GM18907 (cell line): ENCODE measurements at regions not wholly inside any gene's neighbourhood (a gene's known extent, or its start where the extent isn't known, plus 50 kb on each side); places are given as distances from the start of the nearest gene placed in this dataset.
"Not testable (repeated sequence)": the region's sequence is repeated elsewhere in the genome, so short reads cannot be mapped to it uniquely, and the experiment has no call there.

ENCODE experiments used
- ATAC-seq: cut with Tn5 transposase; IDR thresholded peaks from one replicate; pipeline ENCODE4 v1.9.1; 2021; ENCODE audit warnings: mild to moderate bottlenecking, moderate library complexity; ENCODE audit not compliant: unreplicated experiment

DNA sequence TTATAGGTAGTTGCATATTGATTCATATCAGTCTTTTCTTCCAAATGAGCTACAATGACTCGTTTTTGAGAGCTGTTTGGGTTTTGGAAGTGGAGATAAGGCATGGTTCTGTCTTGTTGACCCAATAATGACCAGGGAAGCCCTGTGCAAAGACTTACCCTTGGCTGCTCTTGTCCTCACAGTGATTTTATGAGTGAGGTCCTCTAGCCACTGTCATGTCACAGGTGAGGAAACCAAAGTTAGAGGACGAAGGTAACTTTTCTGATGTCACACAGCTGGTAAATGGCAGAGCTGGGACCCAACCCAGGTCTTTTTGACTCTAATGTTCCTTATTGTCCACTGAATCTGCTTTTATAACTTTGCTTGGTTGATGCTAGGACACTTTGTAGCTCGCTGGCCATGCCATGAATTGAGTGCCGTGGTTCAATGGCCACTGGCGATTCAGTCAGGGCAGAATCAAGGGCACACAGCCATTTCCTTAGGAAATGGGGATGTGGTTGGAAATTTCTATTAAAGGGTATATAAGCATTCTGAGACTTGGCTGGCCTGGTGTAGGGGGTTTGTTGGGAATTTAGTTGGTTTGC lies 249.1 kb downstream of the GOLGA6L6 start:
- not testable (repeated sequence) for ATAC-seq

GRCh38 chr15:20291616-20292015 lies 250.0 kb downstream of the GOLGA6L6 start:
- not testable (repeated sequence) for ATAC-seq

- ATAC-seq = not testable (repeated sequence)
These were observed 251.0 kb downstream of the GOLGA6L6 start for GRCh38 chr15:20290606-20291005.

DNA sequence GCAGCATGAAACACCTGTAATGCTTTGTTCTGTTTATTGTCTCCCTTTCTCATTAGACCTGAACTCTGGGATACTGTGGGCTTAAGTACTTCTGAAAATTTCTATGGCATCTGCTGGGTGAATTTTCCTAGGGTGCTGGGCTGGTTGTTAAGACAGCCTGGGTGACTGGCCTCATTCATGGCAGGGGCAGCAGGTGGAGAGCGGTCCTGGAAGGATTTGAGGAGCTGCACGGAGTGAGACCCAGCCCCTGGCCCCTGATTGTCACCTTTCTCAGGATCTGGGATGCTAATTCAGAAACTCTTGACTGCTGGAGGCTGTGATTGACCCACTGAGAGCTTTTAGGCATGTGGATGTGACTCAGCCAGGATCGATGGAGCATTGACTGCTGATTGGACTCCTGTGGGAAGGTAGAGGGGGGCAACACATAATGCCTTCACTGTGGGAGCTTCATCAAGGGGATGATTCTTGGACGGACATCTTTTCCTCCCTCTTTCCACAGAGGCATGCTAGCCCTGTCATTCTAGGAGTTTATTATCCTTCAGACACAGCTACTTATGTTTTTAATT lies 252.0 kb downstream of the GOLGA6L6 start:
- not testable (repeated sequence) for ATAC-seq

- ATAC-seq = not testable (repeated sequence)
These were observed 252.6 kb downstream of the GOLGA6L6 start for GRCh38 chr15:20288800-20289537.

- not testable (repeated sequence) for ATAC-seq
These were observed 255.0 kb downstream of the GOLGA6L6 start for GRCh38 chr15:20286559-20286958.

GRCh38 chr15:20285696-20286300 lies 255.8 kb downstream of the GOLGA6L6 start:
- ATAC-seq = not testable (repeated sequence)

DNA sequence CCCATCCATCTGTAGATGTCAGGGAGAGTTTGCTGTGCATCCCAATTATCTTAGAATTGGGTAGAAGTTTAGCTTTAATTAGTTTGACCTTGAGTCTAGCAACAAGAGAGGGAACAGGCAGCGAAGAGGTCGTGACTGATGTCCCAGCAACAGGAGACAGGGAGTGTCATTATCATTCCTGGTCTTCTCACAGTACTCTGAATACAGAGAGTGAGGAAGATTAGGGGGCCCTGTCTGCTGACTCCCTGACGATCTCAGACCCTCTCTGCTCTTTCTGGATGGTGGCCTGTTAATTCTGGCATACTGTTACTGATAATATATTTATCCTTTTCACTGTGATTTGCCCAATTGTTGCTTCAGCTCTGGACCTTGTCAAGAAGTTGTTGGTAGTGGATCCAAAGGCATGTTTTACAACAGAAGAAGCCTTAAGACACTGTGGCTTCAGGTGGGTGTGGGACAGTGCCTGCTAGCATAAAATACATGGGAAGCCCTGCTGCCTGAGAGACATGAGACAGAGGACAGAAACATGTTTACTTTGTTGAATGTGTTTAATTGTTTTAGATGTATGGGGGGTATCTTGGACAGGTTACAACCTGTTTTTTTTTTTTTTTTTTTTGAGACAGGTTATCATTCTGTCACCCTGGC lies 256.6 kb downstream of the GOLGA6L6 start:
- not testable (repeated sequence) for ATAC-seq

- not testable (repeated sequence) for ATAC-seq
These were observed 257.9 kb downstream of the GOLGA6L6 start for GRCh38 chr15:20283651-20284050.

- not testable (repeated sequence) for ATAC-seq
These were observed 259.1 kb downstream of the GOLGA6L6 start for GRCh38 chr15:20282491-20282943.

DNA sequence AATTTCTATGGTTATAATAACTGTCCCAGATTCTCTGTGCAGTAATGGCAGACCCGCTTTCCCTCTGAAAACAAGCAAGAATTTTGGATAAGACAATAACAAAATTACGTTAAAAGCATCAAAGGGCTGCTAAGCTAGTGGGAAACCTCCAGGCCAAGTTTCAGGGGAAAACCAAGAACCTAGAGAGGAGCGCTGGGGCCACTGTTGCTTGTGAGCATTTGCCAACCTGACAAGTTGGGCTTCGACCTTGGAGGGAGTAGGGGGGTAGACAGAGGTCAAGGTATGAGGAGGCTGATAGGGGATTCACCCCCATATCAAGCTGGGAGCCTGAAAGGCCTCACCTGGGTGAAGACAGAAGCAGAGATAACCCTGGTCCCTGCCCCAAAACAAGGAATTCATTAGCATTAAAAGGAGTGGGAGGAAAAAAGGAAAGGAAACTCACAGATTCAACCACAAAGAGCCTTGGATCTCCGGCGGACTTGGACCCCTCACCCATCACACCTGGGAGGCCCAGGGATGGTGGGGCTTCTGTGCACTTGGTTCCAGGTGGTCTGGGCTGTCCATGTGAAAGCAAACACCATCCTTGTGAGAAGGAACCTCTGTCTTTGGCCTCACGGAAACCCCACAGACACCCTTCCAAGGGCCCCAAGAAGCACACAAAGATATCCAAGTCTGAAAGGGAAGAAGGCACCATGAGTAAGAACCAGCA lies 259.9 kb downstream of the GOLGA6L6 start:
- ATAC-seq = not testable (repeated sequence)

DNA sequence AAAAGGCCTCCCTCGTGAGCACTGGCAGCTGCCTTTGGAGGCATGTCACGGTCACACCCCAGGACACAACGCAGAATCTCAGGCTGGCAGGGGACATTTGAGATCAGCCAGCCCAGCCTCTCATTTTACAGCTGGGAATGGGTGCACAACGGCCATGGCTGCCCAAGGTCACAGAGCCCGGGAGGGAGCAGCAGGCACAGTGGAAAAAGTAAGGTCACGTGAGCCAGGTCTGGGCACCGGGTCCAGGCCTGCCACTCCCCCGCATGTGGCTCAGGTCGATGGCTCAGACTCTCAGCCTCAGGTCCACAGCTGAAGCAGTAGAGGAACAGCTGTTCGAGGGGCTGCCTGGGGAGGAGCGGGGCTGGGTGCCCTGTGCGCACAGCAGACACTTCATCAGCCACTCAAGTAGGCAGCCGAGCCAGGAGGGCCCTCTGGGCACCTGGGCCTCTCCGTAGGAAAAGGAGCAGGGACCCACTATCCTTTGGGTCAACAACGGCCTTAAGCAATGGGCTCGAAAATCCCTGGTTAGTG lies 260.6 kb downstream of the GOLGA6L6 start:
- ATAC-seq = no peak

DNA sequence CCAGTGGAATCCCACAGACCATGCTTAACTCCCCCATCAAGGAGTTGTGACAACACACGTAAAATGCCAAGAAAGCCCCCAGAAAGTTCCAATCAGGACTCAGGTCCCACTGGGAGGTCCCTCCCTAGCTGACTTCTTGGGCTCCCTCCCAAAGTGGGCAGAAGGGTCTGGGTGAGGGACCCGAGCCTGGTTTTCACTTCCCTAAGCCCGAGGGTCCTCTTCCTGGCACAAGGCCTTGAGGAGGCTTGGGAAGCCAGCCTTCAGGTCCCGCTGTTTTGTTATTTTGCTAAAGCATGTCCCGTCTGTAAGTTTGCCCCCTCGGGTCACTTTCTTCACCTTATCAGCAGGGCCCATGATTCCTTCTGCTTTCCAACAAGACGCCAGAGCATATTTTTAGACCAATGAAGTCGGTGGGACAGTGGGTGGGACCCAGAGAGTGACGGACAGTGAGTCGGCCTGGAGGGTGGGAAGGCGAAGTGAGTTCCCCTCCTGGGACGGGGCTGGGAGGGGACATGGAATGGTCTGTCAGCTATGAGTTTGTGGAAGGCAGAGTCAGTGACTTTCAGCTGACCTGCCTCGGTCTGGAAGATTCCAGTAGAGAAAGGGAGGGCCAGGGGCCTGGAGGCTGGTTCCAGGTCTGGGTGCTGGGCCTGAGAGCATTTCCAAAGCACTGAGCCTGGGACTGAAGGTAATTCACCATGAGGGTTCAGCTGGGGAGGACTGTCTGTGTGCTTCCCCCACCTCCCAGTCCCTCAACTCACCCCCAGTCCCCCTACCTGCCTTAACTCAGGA lies 261.3 kb downstream of the GOLGA6L6 start:
- not testable (repeated sequence) for ATAC-seq

DNA sequence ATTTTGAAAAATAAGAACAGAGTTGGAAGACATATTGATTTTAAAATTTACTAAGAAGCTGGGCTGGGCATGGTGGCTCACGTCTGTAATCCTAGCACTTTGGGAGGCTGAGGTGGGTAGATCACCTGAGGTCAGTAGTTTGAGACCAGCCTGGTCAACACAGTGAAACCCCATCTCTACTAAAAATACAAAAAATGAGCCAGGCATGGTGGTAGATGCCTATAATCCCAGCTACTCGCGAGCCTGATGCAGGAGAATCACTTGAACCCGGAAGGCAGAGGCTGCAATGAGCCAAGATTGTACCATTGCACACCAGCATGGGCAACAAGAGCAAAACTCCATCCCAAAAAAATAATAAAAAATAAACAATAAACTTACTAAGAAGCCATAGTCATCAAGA lies 262.5 kb downstream of the GOLGA6L6 start:
- ATAC-seq = not testable (repeated sequence)

DNA sequence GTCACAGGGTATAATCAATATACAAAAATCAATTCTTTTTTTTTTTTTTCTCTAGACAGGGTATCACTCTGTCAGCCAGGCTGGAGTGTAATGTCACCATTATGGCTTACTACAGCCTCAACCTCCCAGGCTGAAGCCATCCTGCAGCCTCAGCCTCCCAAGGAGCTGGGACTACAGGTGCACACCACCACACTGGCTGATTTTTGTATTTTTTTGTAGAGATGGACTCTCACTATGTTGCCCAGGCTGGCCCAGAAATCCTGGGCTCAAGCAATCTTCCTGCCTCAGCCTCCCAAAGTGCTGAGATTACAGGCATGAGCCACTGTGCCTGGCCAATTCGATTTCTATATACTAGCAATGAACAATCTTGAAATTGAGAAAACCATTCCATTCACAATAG lies 263.2 kb downstream of the GOLGA6L6 start:
- ATAC-seq = not testable (repeated sequence)

DNA sequence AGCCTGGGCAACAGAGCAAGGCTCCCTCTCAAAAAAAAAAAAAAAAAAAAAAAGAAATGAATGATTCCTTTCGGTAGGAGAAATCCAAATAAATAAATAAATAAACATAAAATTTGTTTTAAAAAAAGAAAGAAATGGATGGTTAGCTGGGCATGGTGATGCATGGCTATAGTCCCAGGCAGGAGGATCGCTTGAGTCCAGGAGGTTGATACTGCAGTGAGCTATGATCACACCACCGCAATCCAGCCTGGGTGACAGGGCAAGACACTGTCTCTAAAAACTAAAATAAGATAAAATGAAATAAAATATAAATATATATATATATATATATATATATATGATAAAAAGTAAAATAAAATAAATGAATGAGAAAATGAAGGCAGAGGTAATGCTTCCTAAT lies 264.1 kb downstream of the GOLGA6L6 start:
- not testable (repeated sequence) for ATAC-seq

DNA sequence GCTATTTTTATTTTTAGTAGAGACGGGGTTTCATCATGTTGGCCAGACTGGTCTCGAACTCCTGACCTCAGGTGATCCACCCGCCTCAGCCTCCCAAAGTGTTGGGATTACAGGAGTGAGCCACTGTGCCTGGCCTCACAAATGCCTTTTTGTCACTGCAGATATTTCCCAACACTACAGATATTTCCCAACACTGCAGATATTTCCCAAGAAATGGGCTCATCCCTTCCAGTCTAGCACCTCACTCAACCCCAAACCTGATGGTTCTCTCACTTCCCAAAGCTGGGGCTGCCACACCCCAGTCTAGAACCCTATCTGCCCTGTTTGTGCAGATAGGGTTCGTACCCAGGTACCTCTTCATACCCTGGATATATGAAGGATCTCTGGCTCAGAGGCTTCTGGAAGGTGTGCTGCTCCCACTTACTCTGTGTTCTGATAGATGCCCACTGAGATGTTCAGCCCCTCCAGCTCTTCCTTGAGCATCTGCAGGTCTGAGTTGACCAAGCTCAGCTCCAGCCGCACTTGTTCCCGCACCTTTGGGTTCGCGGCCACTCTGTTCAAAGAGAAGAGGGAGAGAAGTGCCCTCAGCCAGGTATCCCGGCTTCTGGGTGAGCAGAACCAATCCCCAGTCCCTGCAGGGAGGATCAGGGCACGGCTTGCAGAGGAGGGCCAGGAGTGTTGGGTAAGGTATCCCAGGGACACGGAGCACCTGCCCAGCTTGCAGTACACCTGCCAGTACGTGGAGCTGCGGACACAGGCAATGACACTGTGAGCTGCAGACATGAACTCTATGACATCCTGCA lies 265.1 kb downstream of the GOLGA6L6 start:
- not testable (repeated sequence) for ATAC-seq

- not testable (repeated sequence) for ATAC-seq
These were observed 266.1 kb downstream of the GOLGA6L6 start for GRCh38 chr15:20275373-20275967.
